ENCODE measurements at regions not wholly inside any gene's neighbourhood (a gene's known extent, or its start where the extent isn't known, plus 50 kb on each side); places are given as distances from the start of the nearest gene placed in this dataset.
"Not testable (repeated sequence)": the region's sequence is repeated elsewhere in the genome, so short reads cannot be mapped to it uniquely, and the experiment has no call there.

DNA sequence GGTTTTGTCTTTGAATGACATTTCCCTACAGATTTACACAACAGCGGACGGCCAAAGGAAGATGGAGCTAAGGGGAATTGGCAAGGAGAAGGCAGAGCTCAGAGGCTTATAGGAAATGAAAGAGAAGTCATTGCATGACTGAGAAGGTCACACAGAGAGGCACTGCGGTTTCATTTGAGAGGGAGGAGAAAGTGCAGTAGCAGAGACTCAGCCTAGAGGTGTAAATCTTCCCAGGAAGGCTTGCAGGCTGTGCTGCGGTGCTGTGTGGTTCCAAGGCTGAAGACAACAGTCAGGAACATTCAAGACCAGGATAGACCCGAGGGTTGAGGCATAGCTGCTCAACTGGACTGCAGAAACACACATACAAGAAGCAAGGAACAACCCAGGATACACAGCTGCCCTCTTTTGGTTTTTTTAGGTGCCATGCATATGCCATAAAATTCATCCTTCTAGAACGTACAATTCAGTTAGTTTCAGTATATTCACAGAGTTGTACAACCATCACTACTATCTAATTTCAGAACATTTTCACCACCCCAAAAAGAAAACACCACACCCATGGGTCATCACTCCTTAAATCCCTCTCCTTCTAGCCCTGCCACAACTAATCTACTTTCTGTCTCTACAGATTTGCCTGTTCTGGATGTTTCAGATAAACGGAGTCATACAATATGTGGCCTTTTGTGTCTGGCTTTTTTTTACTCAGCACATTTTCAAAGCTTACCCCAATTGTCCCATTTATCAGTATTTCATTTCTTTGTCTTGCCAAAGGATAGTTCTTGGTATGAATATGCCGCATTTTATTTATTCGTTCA is 313.5 kb downstream of the ANAPC1 start:
- not testable (repeated sequence) for DNase-seq

DNA sequence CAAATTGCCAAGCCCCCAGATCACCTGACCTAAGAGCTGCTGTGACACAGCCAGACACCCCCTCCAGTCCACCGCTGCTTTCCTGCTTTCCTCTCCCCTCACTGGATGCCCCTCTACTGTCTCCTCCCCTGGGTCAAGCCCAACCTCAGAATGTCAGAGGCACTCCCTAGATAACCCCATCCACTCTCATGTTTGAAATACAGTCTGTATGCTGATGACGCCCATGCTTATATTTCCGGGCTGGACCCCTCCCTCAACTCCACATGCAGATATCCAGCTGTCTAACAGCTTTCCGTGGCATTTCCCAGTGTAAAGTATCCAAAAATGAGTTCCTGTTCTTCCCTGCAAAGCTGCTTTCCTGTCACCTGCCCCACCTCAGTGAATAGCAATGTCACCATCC is 309.2 kb downstream of the ANAPC1 start:
- not testable (repeated sequence) for DNase-seq

DNA sequence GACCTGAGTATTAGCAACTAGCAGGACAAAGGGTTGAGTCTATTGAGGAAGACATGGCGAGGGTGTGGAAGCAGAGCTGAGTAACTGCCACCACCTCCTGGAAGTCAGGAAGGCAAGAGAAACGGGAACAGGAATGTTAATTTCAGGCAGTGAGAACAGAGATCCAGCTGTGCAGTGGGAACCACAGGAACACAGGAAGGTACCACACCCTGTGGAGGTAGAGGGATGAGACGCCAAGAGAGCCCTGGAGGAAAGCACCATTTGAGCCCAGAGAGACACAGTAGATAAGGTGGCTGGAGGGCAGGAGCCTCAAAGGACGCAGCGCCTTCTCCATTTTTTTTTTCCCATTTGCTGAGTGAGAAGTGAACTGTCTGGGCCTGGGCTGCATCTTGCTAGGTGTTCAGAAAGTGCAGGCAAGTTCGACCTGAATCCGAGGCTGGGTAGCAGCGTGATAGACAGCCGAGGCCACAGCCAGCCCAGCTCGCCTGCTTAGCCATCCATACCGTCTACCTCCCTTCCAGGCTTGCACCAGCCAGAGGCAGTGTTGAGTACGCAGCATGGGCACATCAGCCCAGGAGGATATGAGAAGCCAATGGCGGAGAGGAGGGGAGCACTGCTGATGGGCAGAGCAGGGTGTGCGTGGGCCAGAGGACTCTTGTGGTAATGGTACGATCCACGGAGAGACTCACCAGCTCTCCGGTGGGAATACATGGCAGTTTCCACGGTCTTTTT is 306.7 kb downstream of the ANAPC1 start:
- not testable (repeated sequence) for DNase-seq

DNA sequence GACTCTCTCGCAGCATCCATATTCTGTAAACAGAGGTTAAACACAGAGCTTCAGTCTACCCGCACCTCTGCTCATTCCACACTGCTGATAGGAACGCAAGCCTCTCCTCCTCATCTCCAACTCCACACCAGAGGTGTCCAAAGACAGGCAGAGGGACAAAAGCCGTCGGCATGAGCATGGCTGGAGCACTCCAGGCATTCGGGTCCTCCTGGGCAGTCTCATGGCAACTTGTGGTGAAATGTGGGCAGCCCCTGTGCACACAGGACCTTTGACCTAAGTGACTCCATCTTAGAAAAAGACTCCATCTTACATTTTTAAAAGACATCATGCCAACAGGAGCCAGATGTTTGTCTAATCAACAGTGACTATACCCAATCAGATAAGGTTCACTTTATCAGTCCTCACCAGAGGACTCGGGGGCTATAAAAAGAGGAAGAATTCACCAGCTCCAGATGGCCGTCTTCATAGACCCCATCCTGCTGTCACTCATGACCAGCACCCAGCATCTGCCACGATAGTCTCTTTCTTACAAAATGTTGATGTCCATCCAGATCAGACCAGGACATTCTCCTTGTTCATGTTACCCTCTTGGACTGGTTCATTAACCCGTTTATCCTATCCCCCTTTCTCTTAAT is 304.4 kb downstream of the ANAPC1 start:
- DNase-seq = not testable (repeated sequence)

DNA sequence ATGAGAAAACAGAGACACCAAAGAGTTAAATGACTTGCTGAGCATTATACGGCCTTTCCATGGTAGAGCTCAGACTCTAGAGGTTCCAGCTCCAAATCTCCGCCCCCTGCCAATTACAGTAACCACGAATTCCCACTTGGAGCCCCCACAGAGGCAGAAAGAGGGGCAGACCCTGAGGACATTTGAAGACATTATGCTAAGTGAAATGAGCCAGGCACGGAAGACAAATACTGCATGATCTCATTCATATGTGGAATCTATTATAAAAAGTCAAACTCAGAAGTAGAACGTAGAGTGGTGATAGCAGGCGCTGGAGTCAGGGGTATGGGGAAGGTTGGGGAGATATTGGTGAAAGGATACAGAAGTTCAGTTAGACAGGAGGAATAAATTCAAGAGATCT is 303.4 kb downstream of the ANAPC1 start:
- DNase-seq = not testable (repeated sequence)

DNA sequence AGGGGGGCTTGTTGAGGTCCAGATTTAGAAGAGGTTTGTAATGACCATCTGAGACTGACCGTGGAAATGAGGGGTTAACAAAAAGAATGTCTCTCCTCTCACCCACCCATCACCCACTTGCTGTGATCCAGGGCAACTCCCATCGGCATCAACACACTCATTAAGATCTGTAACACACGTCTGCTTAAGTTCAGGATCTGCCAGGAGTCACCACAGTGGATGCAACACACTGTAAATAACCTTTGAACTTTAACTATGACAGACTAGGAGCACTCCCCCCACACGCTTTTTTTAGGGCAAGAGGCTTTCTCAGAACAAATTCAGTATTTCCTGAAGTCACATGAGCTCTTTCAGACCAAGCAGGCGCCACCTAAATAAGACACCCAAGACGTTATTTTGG is 301.9 kb downstream of the ANAPC1 start:
- not testable (repeated sequence) for DNase-seq

DNA sequence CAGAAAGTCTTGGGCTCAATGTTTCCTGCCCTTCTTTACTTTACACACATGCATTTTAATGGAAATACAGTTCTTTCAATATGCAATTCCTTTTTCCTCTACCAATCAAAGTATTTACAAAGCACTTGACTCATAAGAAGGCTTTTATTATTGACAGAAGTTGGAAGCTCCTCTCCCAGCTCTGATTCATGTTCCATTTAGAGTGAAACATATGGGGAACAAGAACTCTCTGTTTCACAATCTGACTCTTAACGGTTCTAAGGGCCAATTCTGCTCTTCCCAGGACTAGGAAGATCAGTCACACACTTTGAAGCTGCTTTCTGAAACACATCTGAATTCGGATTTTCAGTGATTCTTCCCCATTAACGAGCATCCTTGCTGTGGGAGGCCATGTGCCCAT is 300.5 kb downstream of the ANAPC1 start:
- not testable (repeated sequence) for DNase-seq

DNA sequence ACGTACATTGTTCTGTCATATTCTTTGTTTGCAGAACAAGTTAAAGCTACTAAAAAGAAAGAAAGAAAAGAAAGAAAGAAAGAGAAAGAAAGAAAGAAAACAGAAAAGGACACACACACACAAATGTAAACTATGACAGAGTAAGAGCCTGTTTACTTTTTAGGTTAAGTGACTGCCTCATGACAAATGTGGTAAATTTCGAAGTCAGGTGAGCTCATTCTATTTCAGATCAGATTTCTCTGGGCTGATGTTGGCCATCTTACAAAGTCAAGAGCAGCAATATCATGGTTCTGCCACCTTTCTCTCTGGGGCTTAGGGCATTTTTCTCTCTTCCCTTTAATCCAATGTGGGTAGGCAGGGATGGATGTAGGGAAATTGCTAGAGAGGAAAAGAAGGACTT is 299.5 kb downstream of the ANAPC1 start:
- DNase-seq = not testable (repeated sequence)

DNA sequence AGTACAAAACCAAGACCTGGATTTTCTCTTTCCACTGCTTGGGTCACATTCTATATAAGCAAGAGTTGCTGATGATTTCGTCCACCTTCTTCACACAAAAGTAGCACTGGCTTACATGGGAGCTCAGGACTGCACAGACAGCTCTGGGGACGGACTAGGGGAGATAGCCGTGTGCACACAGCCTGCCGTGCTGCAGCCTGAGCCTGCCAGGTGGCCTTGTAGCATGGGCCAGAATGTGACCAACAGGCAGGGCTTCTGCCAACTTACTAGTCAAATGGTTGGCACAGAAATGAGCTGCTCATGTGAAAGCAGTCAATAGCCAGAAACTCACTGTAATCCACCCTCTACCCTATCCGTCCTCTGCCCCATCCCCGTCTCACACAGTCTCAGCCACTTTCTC is 299.0 kb downstream of the ANAPC1 start:
- not testable (repeated sequence) for DNase-seq

DNA sequence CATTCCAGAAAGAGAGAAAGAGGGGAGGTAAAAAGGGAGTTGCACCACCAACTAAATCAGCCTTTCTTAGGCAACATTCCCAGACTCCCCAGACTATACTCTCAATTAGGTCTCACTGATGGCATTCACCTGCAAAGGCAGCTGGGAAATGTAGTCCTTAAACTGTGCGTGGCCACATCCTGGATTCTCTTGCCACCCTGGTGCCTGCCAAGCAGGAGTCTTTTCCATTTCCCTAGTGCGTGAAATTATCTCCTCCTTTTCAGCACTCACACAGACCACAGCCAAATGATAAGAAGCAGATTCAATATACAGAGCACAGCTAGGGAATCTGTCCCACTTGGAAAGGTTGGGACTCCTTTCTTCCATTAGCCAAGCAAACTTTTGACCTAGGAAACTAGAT is 298.0 kb downstream of the ANAPC1 start:
- not testable (repeated sequence) for DNase-seq

DNA sequence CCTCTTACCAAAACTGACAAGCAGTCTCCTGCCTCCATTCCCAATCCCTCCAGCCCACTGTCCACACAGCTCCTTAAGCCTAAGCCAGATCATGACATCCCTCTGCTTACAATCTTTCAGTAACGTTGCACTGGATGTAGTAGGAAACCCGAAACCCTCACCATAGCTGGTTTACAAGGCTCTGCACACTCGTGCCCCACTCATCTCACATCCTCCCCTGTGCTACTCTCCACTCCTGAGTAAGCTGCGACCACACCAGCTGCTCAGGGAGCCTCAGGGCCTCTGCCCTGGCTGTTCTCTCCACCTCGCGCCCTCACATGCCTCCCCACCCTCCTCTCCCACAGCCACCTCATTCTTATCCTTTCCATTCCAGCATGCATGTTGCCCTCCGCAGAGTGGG is 288.9 kb downstream of the ANAPC1 start:
- DNase-seq = not testable (repeated sequence)

DNA sequence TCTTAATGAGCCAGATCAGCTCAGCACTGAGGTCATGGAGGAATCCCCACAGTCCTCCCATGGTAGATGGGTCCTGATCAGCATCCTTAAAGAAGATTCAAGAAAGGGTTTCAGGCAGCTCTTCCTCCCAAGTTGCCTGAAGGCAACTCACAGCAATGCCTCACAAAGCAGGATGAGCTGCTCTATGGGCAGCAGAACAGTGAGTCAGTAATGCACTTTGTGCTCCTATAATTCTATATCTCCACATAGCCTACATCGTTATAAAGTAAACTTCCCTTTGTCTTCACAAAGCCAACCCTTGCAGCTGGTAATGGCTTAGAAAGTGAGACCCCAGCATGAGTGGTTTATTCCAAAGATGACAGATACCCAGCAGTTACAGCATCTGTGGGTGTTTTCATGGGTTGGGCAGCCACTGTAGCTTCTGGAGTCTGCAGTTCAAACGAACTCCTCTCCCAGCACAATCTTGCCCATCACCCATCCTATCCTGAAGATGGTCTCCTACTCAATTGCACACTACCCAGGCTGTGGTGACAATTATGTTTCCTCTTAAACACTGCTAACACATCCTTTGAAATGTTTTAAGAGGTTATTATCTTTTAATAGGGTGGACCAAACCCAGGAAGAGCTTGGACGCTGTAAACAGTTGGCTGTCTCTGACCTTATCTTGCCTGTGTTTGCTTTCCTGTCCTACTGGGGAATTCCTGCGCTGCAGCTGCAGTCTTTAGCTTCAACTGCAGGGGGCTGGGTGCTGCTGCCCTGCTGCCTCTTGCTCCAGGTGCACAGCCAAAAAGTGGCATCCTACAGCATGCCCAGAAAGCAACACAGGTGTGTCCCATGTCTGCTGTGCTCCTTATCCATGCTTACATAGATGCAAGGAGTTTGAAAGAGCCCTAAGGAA is 286.9 kb downstream of the ANAPC1 start:
- DNase-seq = not testable (repeated sequence)

DNA sequence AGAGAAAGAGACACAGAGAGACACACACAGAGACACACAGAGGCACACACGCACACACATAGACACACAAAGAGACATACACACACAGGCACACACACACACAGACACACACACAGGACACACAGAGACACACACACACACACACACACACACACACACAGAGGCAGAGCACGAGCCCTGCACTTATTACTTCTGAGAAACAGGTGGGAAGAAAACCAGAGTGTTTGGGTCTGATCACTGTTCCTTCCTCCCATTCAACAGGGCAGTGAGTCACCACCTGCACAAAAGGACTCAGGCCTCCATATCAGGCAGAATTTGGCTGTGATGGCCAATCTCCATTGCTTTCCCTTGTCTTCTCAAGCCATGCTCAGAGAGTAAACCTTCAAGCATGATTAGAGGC is 285.0 kb downstream of the ANAPC1 start:
- DNase-seq = not testable (repeated sequence)

DNA sequence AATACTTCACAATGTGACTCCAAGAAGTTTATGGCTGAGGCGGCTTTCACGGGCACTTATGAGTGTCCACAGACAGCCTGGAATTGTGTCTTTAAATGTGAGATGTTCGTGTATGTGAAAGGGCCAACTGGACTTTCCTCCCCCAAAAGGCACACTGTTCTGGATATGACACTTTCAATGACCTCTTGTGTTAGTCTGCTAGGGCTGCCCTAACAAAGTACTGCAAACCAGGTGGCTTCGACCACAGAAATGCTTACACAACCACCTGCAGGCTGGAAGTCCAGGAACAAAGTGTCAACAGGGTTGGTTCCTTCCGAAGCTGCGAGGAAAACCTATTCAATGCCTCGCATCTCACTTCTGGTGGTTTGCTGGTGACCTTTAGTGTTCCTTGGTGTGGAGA is 281.7 kb downstream of the ANAPC1 start:
- not testable (repeated sequence) for DNase-seq

DNA sequence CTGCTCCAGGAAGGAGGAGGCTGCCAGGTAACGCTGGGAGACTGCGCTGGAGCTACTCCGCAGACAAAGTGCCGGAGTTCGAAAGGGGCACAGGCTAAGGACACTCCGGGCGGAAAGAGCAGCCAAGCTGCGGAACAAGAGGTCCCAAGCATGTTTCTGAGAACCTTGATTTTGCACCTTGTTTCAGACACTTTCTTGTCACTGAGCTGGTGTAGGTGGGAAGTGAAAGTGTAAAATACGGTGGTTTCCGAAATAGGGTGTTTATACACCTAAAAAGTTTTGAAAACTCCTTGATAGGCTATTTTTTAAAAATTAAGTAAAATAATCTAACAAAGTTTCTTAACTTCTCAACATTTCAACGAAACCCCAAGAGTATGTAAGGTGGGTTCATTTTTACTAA is 278.2 kb downstream of the ANAPC1 start:
- DNase-seq = not testable (repeated sequence)

DNA sequence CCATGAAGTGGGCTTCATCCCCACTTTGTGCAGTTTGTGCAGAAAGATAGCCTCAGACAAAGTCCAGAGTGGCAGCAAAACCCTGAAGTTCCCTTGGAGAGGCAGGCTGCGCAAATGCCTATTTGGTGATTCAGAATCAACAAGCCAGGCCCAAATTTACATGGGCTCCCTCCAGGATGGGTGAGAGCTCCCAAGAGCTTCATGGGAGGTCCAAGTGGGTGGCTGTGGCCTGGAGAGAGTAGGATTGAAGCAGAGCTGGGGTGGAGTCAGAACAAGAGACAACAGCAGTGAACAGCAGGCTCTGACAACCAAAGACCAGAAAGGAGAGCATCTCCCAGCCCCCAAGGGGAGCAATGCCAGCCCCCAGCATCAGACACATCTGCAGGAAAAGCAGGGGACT is 277.4 kb downstream of the ANAPC1 start:
- DNase-seq = not testable (repeated sequence)

DNA sequence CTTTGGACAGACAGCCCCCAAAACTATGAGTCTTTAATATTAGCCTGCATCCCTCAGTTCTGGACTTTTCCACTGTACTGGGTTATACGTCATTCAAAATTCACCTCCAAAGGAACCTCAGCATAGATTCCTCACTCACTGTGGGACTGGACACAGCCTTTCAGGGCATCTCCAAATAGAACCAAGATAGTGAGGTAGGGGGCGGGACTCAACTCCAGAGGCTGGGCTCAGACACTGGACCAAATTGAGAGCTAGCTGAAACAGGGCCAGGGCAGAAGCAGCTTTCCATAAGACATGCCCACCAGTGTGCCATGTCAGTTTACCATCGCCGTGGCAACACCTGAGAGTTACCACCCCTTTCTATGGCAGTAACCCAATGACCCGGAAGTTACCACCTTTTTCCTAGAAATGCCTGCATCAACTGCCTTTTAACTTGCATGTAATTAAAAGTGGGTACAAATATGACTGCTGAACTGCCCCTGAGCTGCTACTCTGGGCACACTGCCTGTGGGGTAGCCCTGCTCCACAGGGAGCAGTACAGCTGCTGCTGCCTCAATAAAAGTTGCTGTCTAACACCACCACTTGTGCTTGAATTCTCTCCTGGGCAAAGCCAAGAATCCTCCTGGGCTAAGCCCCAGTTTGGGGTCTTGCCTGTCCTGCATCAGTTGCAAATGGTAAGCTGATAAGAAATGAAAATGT is 274.7 kb downstream of the ANAPC1 start:
- not testable (repeated sequence) for DNase-seq

DNA sequence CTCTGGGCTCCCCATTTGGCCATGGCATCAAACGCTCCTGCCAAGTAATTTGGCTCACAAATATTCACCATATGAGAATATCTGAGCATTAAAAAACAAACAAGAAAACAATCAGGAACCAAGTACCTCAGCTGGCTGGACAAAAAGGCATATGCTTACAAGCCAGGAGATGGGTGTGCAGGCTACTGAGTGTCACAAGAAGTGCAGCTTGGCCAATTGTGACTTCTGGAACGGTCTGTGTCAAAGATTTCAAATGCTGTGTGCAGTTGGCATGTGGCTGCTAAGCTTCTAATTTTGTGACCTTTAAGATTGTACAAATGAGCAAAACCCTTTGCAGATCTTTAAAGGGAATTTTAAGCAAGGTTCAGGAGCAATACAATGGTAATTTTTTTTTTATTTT is 274.0 kb downstream of the ANAPC1 start:
- DNase-seq = not testable (repeated sequence)

DNA sequence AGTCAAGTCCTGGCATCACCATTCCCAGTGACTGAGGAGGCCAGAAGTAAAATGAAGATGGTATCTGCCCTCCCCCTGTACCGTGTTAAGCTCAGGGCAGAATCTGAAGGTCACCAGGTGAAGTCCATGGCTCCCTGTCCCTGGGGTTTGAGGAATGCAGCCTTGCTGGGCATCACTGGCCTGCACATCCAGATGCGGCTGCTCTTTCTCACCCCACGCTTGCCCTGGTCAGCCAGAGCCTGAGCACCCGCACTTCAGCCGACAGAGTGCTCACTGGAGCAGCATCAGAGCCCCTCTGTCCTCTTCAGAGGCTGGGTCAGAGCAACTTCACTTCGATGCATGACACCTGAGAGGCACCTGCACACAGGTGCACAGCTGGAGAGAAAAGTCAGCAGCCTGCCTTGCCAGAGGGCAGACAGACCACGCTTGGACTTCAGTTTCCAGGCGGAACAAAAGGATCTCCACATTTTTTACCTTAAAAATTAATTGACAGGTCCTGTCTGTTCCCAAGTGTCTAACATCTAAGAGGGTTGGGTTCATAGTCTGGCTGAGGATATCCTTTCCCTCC is 267.3 kb downstream of the ANAPC1 start:
- no peak for DNase-seq

All from muscle of arm (tissue), 1 donor.